GM23338 (cell line): ENCODE measurements at regions not wholly inside any gene's neighbourhood (a gene's known extent, or its start where the extent isn't known, plus 50 kb on each side); places are given as distances from the start of the nearest gene placed in this dataset.

Experiments used
- CREB1 ChIP-seq: fragments of 250-450 bp; sonication (Bioruptor Pico); IDR thresholded peaks from 2 replicates; pipeline ENCODE4 v1.5.0; 2020; ENCODE audit warnings: low read depth, mild to moderate bottlenecking, moderate library complexity
- EZH2 ChIP-seq: fragments of 200-600 bp; sonication (generic); IDR thresholded peaks from one replicate; pipeline ENCODE4 v1.8.0; 2017; ENCODE audit warnings: antibody characterized with exemption, mild to moderate bottlenecking, low read depth; ENCODE audit not compliant: unreplicated experiment
- EZH2phosphoT487 ChIP-seq: fragments of 200-600 bp; sonication (generic); IDR thresholded peaks from one replicate; pipeline ENCODE4 v1.8.1; 2018; ENCODE audit warnings: antibody characterized with exemption; ENCODE audit not compliant: unreplicated experiment
- JUNB ChIP-seq: IDR thresholded peaks from one replicate; pipeline ENCODE4 v1.6.1; 2016; ENCODE audit warnings: antibody characterized with exemption; ENCODE audit not compliant: unreplicated experiment
- NANOG ChIP-seq: IDR thresholded peaks from 2 replicates; pipeline ENCODE4 v1.6.1; 2016; ENCODE audit warnings: antibody characterized with exemption, borderline replicate concordance
- POLR2AphosphoS5 ChIP-seq: IDR thresholded peaks from 2 replicates; pipeline ENCODE4 v1.6.1; 2016; ENCODE audit warnings: antibody characterized with exemption, low read depth
- TF ChIP-seq, protein P1 (sequence below), 2 experiments: fragments of 200-600 bp in 1 of 2; sonication (generic) in 1 of 2; conservative IDR thresholded peaks; 2 replicates each; pipeline versions ENCODE4 v1.5.1 to v1.6.1; 2016 to 2017; ENCODE audit warnings: antibody characterized with exemption in 2 of 2, low read depth in 2 of 2, mild to moderate bottlenecking in 2 of 2, moderate library complexity in 1 of 2

DNA sequence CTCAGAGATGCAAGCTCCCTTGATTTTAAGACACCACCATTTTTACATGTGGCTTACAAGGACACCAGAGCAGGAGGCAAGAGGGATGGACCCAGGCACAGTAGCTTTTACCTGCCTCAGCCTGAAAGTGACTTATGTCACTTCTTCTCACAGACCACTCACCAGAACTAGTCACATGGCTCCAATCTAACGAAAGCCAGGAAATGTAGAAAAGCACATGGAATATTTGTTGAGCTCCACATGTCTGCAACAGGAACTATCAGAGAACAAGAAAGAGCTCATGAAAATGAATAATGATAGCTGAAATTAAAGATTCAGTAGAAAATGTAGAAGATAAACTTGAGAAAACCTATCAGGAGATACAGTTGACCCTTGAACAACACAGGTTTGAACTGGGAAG is 69.4 kb downstream of the ZNF648 start:
- TF ChIP-seq EZH2phosphoT487 (no peak), NANOG (no peak), EZH2 (no peak), CREB1 (CRISPR knock-in tag) (no peak), JUNB (no peak), POLR2AphosphoS5 (no peak)
- TF ChIP-seq, protein P1, sequence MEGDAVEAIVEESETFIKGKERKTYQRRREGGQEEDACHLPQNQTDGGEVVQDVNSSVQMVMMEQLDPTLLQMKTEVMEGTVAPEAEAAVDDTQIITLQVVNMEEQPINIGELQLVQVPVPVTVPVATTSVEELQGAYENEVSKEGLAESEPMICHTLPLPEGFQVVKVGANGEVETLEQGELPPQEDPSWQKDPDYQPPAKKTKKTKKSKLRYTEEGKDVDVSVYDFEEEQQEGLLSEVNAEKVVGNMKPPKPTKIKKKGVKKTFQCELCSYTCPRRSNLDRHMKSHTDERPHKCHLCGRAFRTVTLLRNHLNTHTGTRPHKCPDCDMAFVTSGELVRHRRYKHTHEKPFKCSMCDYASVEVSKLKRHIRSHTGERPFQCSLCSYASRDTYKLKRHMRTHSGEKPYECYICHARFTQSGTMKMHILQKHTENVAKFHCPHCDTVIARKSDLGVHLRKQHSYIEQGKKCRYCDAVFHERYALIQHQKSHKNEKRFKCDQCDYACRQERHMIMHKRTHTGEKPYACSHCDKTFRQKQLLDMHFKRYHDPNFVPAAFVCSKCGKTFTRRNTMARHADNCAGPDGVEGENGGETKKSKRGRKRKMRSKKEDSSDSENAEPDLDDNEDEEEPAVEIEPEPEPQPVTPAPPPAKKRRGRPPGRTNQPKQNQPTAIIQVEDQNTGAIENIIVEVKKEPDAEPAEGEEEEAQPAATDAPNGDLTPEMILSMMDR (conservative IDR thresholded peaks at IDR 0.05; ENCODE audit: low read depth in 2 of 2): no peak
